ENCODE measurements at regions not wholly inside any gene's neighbourhood (a gene's known extent, or its start where the extent isn't known, plus 50 kb on each side); places are given as distances from the start of the nearest gene placed in this dataset.

GRCh38 chr11:11036185-11036847, 178.5 kb upstream of the ZBED5 start:
- no peak for TF ChIP-seq EZH2 (IDR thresholded peaks at IDR 0.05; ENCODE audit: insufficient read depth, poor library complexity, severe bottlenecking)
- no peak for TF ChIP-seq EZH2phosphoT487 (IDR thresholded peaks at IDR 0.05; ENCODE audit: insufficient read depth, low read depth)

Measured in GM23248 (cell line).